ENCODE measurements at regions not wholly inside any gene's neighbourhood (a gene's known extent, or its start where the extent isn't known, plus 50 kb on each side); places are given as distances from the start of the nearest gene placed in this dataset.

DNA sequence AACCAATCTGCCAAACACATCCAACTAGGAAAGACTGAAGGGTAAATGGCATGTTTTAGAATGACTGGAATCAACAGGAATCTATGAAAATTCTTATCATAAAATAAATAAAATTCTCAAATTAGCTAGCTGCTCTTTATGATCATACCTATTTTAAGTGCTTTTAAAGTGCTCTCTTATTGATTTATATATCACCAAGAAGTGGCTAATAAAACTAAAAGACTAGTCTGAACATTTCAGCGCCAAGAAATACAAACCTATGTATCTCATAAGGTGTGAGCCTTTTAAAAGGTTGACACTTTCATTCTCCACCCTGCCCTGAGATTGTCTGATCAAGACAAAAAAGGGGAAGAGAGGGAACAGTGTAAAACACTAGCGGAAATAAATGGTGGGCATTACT is 136.8 kb upstream of the ARHGAP42 start:
- no peak for DNase-seq
- H3K36me3 ChIP-seq = no peaks in the 10 kb centered on the region
- H3K27ac ChIP-seq = no peak overlapping the region
- WGBS, 3 donors = 96 to 97% (median 96%) methylated on average over 2 of the region's 2 CpGs
- intact Hi-C loops (cut with DNase I) = no loop called here
- H3K9me3 ChIP-seq = no peaks in the 10 kb centered on the region
- H3K27me3 ChIP-seq = no peaks in the 10 kb centered on the region
- no peaks in the 10 kb centered on the region for H3K4me1 ChIP-seq (ENCODE audit: insufficient read depth)
- no peak overlapping the region for H3K4me3 ChIP-seq
- TF ChIP-seq POLR2A (IDR thresholded peaks at IDR 0.05) (no peak), EP300 (IDR thresholded peaks at IDR 0.05) (no peak)
- TF ChIP-seq, protein P1, sequence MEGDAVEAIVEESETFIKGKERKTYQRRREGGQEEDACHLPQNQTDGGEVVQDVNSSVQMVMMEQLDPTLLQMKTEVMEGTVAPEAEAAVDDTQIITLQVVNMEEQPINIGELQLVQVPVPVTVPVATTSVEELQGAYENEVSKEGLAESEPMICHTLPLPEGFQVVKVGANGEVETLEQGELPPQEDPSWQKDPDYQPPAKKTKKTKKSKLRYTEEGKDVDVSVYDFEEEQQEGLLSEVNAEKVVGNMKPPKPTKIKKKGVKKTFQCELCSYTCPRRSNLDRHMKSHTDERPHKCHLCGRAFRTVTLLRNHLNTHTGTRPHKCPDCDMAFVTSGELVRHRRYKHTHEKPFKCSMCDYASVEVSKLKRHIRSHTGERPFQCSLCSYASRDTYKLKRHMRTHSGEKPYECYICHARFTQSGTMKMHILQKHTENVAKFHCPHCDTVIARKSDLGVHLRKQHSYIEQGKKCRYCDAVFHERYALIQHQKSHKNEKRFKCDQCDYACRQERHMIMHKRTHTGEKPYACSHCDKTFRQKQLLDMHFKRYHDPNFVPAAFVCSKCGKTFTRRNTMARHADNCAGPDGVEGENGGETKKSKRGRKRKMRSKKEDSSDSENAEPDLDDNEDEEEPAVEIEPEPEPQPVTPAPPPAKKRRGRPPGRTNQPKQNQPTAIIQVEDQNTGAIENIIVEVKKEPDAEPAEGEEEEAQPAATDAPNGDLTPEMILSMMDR (IDR thresholded peaks at IDR 0.05) = no peak

DNA sequence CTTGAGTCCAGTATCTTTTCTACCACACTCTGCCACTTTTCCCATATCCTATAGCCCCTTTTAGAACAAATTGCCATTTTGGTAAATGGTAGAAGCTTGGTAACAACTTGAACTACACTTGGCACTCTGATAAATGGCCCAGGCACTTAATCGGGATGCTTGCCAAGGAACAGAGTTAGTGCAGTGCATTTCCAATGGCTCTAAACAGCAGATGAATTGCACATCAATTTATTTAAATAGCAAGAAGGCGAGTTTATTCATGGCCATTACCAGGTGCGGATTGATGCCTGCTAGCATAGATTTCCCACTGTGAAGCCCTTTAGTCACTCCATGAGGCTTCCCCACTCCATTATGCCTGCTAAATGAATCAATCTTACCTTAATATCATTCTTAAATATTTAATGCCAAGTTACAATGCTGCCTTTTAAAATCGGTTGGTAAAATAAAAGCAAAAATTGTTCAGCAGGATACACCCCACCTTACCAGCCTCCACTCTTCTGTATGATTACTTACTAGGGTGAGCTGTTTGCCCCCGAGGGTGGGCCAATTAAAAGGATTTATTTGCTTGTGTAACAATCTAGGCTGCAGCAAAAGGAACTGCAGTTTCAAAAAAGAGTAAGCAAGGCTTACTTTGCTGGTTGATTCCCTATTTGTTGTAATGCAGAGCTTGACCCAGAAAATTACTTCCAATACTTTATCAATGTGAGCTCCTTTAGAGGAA is 136.0 kb upstream of the ARHGAP42 start:
- TF ChIP-seq EP300 (IDR thresholded peaks at IDR 0.05) = no peak
- TF ChIP-seq POLR2A (IDR thresholded peaks at IDR 0.05) = no peak
- TF ChIP-seq, protein P1 (IDR thresholded peaks at IDR 0.05) = no peak
- no peaks in the 10 kb centered on the region for H3K36me3 ChIP-seq
- no peaks in the 10 kb centered on the region for H3K9me3 ChIP-seq
- no peaks in the 10 kb centered on the region for H3K27me3 ChIP-seq
- 63 to 69% (median 67%) methylated on average over 5 of the region's 5 CpGs for WGBS, 3 donors
- intact Hi-C loops (cut with DNase I) = no loop called here
- no peak overlapping the region for H3K27ac ChIP-seq
- no peak for DNase-seq
- no peak overlapping the region for H3K4me3 ChIP-seq
- no peaks in the 10 kb centered on the region for H3K4me1 ChIP-seq (ENCODE audit: insufficient read depth)

DNA sequence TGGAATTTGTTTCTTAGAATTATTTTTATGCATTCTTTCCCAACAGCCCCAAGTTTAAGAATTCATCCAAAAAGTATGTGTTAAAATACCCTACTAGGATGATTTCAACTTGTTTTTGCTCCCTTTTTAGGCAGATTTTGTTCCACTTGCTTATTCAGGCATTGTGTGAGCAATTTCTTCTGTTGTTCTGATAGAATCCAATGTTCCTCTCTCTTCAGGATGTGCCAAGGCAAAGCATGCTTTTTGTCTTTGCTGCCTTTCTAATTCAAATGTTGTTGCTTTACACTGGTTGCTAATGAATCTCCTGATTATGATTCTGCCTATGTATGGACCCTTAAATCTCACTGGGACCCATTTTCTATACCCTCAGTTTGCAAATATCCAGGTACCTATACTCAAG is 131.2 kb upstream of the ARHGAP42 start:
- peaks cover 1% of the 10 kb centered on the region for H3K4me1 ChIP-seq (ENCODE audit: insufficient read depth)
- no peaks in the 10 kb centered on the region for H3K9me3 ChIP-seq
- no peak overlapping the region for H3K27ac ChIP-seq
- intact Hi-C loops (cut with DNase I) = no loop called here
- no peaks in the 10 kb centered on the region for H3K27me3 ChIP-seq
- H3K4me3 ChIP-seq = no peak overlapping the region
- no peak for TF ChIP-seq EP300 (IDR thresholded peaks at IDR 0.05)
- H3K36me3 ChIP-seq = no peaks in the 10 kb centered on the region
- no peak for DNase-seq

DNA sequence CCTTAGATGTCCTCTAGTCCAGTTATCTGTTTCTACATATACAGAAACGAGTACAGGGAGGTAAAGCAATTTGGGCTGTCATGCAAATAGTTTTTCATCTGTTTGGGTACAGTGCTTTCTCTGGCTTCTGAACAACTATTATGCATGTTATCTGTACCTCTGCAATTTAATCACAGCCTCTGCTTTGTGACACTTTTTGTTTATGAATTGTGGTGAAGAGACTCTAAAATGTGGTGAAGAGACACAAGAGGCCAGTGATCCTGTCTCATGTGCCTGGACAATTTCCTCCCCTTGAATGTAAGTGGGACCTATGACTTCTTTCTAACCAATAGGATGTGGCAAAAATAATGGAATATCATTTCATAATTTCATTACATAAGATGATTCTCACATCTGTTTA is 130.3 kb upstream of the ARHGAP42 start:
- H3K4me1 ChIP-seq (ENCODE audit: insufficient read depth) = peaks cover 1% of the 10 kb centered on the region
- DNase-seq = no peak
- H3K36me3 ChIP-seq = no peaks in the 10 kb centered on the region
- TF ChIP-seq, protein P1 (IDR thresholded peaks at IDR 0.05) = no peak
- TF ChIP-seq POLR2A (IDR thresholded peaks at IDR 0.05) (no peak), EP300 (IDR thresholded peaks at IDR 0.05) (no peak)
- intact Hi-C loops (cut with DNase I) = no loop called here
- WGBS, 3 donors = 18 to 40% (median 34%) methylated on average over 1 of the region's 1 CpG
- no peak overlapping the region for H3K4me3 ChIP-seq
- no peak overlapping the region for H3K27ac ChIP-seq
- H3K27me3 ChIP-seq = no peaks in the 10 kb centered on the region
- H3K9me3 ChIP-seq = no peaks in the 10 kb centered on the region

DNA sequence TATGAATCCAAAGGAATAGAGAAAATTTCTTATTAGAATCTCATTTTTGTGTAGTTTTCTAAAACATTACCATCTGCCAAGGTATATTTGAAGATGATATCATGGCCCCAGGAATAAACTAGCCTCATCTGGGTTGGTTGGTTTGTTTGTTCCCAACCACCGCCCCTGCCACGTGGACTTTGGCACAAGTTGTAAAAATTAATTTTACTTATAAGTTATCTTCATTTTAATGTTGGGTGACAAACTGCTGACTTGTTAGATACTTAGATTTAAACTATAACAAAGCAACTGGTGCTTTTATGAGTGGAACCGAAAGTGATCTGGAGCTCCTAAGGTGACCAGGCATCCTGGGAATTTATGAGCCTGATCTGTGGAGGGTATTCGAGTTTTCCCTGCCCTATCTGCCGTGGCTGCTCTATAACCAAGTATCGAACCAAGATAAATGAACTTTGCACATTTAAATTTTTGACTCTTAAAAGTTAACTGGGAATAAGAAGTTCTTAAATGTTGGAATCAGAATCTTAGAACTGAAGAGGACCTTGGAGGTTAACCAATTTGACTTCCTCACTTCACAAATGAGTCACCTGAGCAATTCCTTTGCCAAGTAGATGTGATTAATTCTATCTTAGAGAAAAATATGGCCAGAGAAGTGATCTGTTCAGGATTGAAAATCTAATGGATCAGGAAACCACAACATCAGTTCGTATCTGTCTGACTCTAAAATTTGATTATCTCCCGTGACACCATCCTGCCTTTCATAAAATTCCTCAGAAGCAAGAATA is 129.1 kb upstream of the ARHGAP42 start:
- intact Hi-C loops (cut with DNase I) = no loop called here
- Histone ChIP-seq H3K4me3 (no peak overlapping the region), H3K27me3 (no peaks in the 10 kb centered on the region), H3K36me3 (no peaks in the 10 kb centered on the region), H3K9me3 (no peaks in the 10 kb centered on the region), H3K4me1 (ENCODE audit: insufficient read depth) (peaks cover 7% of the 10 kb centered on the region), H3K27ac (no peak overlapping the region)
- TF ChIP-seq EP300 (IDR thresholded peaks at IDR 0.05) (no peak), POLR2A (IDR thresholded peaks at IDR 0.05) (no peak)
- TF ChIP-seq, protein P1 (IDR thresholded peaks at IDR 0.05) = no peak
- no peak for DNase-seq
- 57 to 74% (median 73%) methylated on average over 8 of the region's 8 CpGs for WGBS, 3 donors
